ENCODE measurements at regions not wholly inside any gene's neighbourhood (a gene's known extent, or its start where the extent isn't known, plus 50 kb on each side); places are given as distances from the start of the nearest gene placed in this dataset.

DNA sequence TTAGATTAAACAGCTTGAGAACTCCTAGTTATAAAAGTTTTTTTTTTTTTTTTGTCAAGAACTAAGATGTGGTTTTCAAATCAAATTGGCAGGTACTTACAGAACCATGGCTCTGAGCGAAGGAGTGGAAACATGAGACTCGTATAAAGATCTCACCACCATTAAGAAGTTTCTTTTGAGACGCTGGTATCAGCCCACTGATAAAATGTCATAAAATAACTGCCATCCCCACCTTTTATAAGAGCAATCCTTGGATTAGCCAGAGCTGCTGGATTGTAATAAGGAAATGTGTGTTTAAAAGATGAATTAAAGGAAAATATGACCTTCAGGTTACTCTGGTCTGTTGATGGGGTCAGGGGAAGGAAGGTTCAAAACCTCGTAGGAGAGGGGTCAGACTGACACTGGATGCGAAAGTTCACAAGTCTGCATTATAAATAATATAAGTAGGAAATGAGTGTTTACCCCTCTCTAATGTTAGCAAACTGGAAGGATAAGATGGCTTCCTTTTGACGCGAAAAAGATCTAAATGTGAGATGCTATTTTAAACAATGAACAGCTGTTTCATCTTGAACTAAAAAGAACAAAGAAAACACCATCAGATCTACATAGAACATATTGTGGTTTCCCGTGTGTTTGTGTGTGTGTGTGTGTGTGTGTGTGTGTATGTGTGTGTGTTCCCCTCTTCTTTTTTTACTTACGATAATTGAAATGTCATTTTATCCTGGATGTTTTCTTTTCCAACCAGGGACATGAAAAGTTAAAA, 386.8 kb upstream of the JAG1 start:
- Histone ChIP-seq H4K20me1 (ENCODE audit: insufficient read depth, low read length) (no peaks in the 10 kb centered on the region), H2AFZ (ENCODE audit: low read length) (no peak overlapping the region), H3K4me3 (replicated peaks in 1 of 3; ENCODE audit: insufficient read depth in 1 of 3, low read depth in 2 of 3, low read length in 3 of 3) (no peak overlapping the region), H3K9ac (ENCODE audit: insufficient read depth, low read depth, low read length) (no peak overlapping the region), H3K4me2 (ENCODE audit: low read depth, low read length) (no peak overlapping the region), H3K9me3 (ENCODE audit: low read length) (no peaks in the 10 kb centered on the region), H3K79me2 (ENCODE audit: insufficient read depth, low read length) (no peaks in the 10 kb centered on the region), H3K4me1 (ENCODE audit: insufficient read depth, low read length) (no peaks in the 10 kb centered on the region), H3K27ac (ENCODE audit: extremely low read length, insufficient read depth, low read length) (no peak overlapping the region), H3K36me3 (replicated peaks in 1 of 2; ENCODE audit: control insufficient read depth in 1 of 2, insufficient read depth in 2 of 2, low read length in 2 of 2) (no peaks in the 10 kb centered on the region), H3K27me3 (ENCODE audit: control insufficient read depth in 1 of 2, insufficient read depth in 2 of 2, low read length in 2 of 2) (no peaks in the 10 kb centered on the region)
- in situ Hi-C loops (cut with HindIII; ENCODE audit: extremely low pct_ligation_motif_present, low pct_unique_long_range_greater_than_20kb), result no loop called here
- no peak for FAIRE-seq
- WGBS (ENCODE audit: low lambda C conversion rate), result 44% methylated on average over 9 of the region's 9 CpGs
- intact Hi-C loops (cut with micrococcal nuclease; ENCODE audit: unreplicated experiment), result no loop called here
- BruUV-seq (replicated peaks), result no TSS peak
- ATAC-seq, result no peak
- DNase-seq (ENCODE audit: low spot score), result no peak
- POLR2A ChIA-PET, result no interaction called here
- CTCF ChIA-PET (ENCODE audit: low intra/inter-chr PET ratio, low total read pairs), result no interaction called here
- TF ChIP-seq, protein P1, sequence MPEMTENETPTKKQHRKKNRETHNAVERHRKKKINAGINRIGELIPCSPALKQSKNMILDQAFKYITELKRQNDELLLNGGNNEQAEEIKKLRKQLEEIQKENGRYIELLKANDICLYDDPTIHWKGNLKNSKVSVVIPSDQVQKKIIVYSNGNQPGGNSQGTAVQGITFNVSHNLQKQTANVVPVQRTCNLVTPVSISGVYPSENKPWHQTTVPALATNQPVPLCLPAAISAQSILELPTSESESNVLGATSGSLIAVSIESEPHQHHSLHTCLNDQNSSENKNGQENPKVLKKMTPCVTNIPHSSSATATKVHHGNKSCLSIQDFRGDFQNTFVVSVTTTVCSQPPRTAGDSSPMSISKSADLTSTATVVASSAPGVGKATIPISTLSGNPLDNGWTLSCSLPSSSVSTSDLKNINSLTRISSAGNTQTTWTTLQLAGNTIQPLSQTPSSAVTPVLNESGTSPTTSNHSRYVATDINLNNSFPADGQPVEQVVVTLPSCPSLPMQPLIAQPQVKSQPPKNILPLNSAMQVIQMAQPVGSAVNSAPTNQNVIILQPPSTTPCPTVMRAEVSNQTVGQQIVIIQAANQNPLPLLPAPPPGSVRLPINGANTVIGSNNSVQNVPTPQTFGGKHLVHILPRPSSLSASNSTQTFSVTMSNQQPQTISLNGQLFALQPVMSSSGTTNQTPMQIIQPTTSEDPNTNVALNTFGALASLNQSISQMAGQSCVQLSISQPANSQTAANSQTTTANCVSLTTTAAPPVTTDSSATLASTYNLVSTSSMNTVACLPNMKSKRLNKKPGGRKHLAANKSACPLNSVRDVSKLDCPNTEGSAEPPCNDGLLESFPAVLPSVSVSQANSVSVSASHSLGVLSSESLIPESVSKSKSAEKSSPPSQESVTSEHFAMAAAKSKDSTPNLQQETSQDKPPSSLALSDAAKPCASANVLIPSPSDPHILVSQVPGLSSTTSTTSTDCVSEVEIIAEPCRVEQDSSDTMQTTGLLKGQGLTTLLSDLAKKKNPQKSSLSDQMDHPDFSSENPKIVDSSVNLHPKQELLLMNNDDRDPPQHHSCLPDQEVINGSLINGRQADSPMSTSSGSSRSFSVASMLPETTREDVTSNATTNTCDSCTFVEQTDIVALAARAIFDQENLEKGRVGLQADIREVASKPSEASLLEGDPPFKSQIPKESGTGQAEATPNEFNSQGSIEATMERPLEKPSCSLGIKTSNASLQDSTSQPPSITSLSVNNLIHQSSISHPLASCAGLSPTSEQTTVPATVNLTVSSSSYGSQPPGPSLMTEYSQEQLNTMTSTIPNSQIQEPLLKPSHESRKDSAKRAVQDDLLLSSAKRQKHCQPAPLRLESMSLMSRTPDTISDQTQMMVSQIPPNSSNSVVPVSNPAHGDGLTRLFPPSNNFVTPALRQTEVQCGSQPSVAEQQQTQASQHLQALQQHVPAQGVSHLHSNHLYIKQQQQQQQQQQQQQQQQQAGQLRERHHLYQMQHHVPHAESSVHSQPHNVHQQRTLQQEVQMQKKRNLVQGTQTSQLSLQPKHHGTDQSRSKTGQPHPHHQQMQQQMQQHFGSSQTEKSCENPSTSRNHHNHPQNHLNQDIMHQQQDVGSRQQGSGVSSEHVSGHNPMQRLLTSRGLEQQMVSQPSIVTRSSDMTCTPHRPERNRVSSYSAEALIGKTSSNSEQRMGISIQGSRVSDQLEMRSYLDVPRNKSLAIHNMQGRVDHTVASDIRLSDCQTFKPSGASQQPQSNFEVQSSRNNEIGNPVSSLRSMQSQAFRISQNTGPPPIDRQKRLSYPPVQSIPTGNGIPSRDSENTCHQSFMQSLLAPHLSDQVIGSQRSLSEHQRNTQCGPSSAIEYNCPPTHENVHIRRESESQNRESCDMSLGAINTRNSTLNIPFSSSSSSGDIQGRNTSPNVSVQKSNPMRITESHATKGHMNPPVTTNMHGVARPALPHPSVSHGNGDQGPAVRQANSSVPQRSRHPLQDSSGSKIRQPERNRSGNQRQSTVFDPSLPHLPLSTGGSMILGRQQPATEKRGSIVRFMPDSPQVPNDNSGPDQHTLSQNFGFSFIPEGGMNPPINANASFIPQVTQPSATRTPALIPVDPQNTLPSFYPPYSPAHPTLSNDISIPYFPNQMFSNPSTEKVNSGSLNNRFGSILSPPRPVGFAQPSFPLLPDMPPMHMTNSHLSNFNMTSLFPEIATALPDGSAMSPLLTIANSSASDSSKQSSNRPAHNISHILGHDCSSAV (CRISPR knock-in tag; IDR thresholded peaks at IDR 0.05; ENCODE audit: borderline replicate concordance), result no peak
- TF ChIP-seq DR1 (CRISPR knock-in tag; IDR thresholded peaks at IDR 0.05) (no peak), FOXO1 (CRISPR knock-in tag; IDR thresholded peaks at IDR 0.05) (no peak), SIN3B (IDR thresholded peaks at IDR 0.05; ENCODE audit: low read length) (no peak), RELA (CRISPR knock-in tag; IDR thresholded peaks at IDR 0.05) (no peak), ZNF431 (CRISPR knock-in tag; IDR thresholded peaks at IDR 0.05; ENCODE audit: borderline replicate concordance, low read depth) (no peak), NFATC3 (CRISPR knock-in tag; IDR thresholded peaks at IDR 0.05) (no peak), CEBPB (IDR thresholded peaks at IDR 0.05; ENCODE audit: borderline replicate concordance, low read depth, low read length) (no peak), ZNF550 (CRISPR knock-in tag; IDR thresholded peaks at IDR 0.05; ENCODE audit: borderline replicate concordance) (no peak), MBD4 (IDR thresholded peaks at IDR 0.05; ENCODE audit: borderline replicate concordance, low read length) (no peak), DNMT3B (CRISPR knock-in tag; conservative IDR thresholded peaks at IDR 0.05) (no peak), POLR2AphosphoS2 (IDR thresholded peaks at IDR 0.05; ENCODE audit: low read depth, low read length) (no peak), MAF1 (CRISPR knock-in tag; IDR thresholded peaks at IDR 0.05; ENCODE audit: borderline replicate concordance) (no peak), FLYWCH1 (CRISPR knock-in tag; IDR thresholded peaks at IDR 0.05) (no peak), ZNF441 (CRISPR knock-in tag; IDR thresholded peaks at IDR 0.05; ENCODE audit: borderline replicate concordance) (no peak)
- TF ChIP-seq, protein P2, sequence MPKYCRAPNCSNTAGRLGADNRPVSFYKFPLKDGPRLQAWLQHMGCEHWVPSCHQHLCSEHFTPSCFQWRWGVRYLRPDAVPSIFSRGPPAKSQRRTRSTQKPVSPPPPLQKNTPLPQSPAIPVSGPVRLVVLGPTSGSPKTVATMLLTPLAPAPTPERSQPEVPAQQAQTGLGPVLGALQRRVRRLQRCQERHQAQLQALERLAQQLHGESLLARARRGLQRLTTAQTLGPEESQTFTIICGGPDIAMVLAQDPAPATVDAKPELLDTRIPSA (CRISPR knock-in tag; IDR thresholded peaks at IDR 0.05; ENCODE audit: borderline replicate concordance), result no peak
